Muscle layer of colon (tissue), 2 donors: ENCODE measurements at regions not wholly inside any gene's neighbourhood (a gene's known extent, or its start where the extent isn't known, plus 50 kb on each side); places are given as distances from the start of the nearest gene placed in this dataset.
"Not testable (repeated sequence)": the region's sequence is repeated elsewhere in the genome, so short reads cannot be mapped to it uniquely, and the experiment has no call there.

ENCODE experiments used
- H3K27ac ChIP-seq: one replicate; pipeline ENCODE4 v1.7.0; 2013; ENCODE audit warnings: low read depth, mild to moderate bottlenecking, low read length, moderate library complexity
- H3K27me3 ChIP-seq, 2 donors: one replicate each; pipeline ENCODE4 v1.7.0; 2013; ENCODE audit warnings: low read length in 2 of 2, mild to moderate bottlenecking in 2 of 2; ENCODE audit not compliant: insufficient read depth in 2 of 2, control insufficient read depth in 1 of 2
- H3K36me3 ChIP-seq: one replicate; pipeline ENCODE4 v1.7.0; 2013; ENCODE audit warnings: mild to moderate bottlenecking, low read length; ENCODE audit not compliant: insufficient read depth
- H3K4me1 ChIP-seq: one replicate; pipeline ENCODE4 v1.7.0; 2013; ENCODE audit warnings: mild to moderate bottlenecking, low read length; ENCODE audit not compliant: insufficient read depth
- H3K4me3 ChIP-seq, 2 donors: one replicate each; pipeline ENCODE4 v1.7.0; 2013; ENCODE audit warnings: low read length in 2 of 2, low read depth in 1 of 2, mild to moderate bottlenecking in 1 of 2, moderate library complexity in 1 of 2
- H3K9ac ChIP-seq: one replicate; pipeline ENCODE4 v1.7.0; 2013; ENCODE audit warnings: low read length
- H3K9me3 ChIP-seq: one replicate; pipeline ENCODE4 v1.7.0; 2013; ENCODE audit warnings: mild to moderate bottlenecking, low read length
- donor health status: abdominal sarcoma.
- donor health status: Adenocarcinoma of cecum.

- no peak overlapping the region for H3K4me3 ChIP-seq
- H3K27me3 ChIP-seq: no peaks in the 10 kb centered on the region
These were observed 1037.8 kb downstream of the TMEM121 start for GRCh38 chr14:106564058-106564643.

GRCh38 chr14:106578481-106578880 is 1052.1 kb downstream of the TMEM121 start:
- Histone ChIP-seq H3K9me3 (no peaks in the 10 kb centered on the region), H3K27me3 (no peaks in the 10 kb centered on the region), H3K27ac (no peak overlapping the region), H3K4me3 (no peak overlapping the region), H3K36me3 (no peaks in the 10 kb centered on the region), H3K9ac (no peak overlapping the region), H3K4me1 (no peaks in the 10 kb centered on the region)

More at GRCh38 chr14:106564058-106564643, 1037.8 kb downstream of the TMEM121 start:
- H3K4me1 ChIP-seq: no peaks in the 10 kb centered on the region
- H3K27ac ChIP-seq: no peak overlapping the region
- no peak overlapping the region for H3K9ac ChIP-seq
- H3K9me3 ChIP-seq: no peaks in the 10 kb centered on the region
- H3K36me3 ChIP-seq: no peaks in the 10 kb centered on the region

- no peak overlapping the region for H3K27ac ChIP-seq
- H3K27me3 ChIP-seq: no peaks in the 10 kb centered on the region
These were observed 1052.7 kb downstream of the TMEM121 start for GRCh38 chr14:106579084-106579483.

GRCh38 chr14:106585692-106586091 is 1059.3 kb downstream of the TMEM121 start:
- Histone ChIP-seq H3K36me3 (no peaks in the 10 kb centered on the region), H3K4me1 (no peaks in the 10 kb centered on the region), H3K4me3 (no peak overlapping the region), H3K27ac (no peak overlapping the region), H3K9me3 (no peaks in the 10 kb centered on the region), H3K27me3 (no peaks in the 10 kb centered on the region), H3K9ac (no peak overlapping the region)

More at GRCh38 chr14:106579084-106579483, 1052.7 kb downstream of the TMEM121 start:
- Histone ChIP-seq H3K4me1 (no peaks in the 10 kb centered on the region), H3K9ac (no peak overlapping the region), H3K36me3 (no peaks in the 10 kb centered on the region), H3K4me3 (no peak overlapping the region), H3K9me3 (no peaks in the 10 kb centered on the region)

GRCh38 chr14:106586098-106586704 is 1059.8 kb downstream of the TMEM121 start:
- Histone ChIP-seq H3K27me3 (no peaks in the 10 kb centered on the region), H3K27ac (no peak overlapping the region), H3K9ac (no peak overlapping the region), H3K9me3 (no peaks in the 10 kb centered on the region), H3K36me3 (no peaks in the 10 kb centered on the region), H3K4me3 (no peak overlapping the region), H3K4me1 (no peaks in the 10 kb centered on the region)

GRCh38 chr14:106591539-106591938 is 1065.2 kb downstream of the TMEM121 start:
- not testable (repeated sequence) for H3K36me3 ChIP-seq, H3K9ac ChIP-seq, H3K27me3 ChIP-seq, H3K4me1 ChIP-seq, H3K27ac ChIP-seq, H3K4me3 ChIP-seq, H3K9me3 ChIP-seq

GRCh38 chr14:106592115-106592852 is 1065.9 kb downstream of the TMEM121 start:
- not testable (repeated sequence) for H3K4me1 ChIP-seq, H3K9ac ChIP-seq, H3K36me3 ChIP-seq, H3K4me3 ChIP-seq, H3K27me3 ChIP-seq, H3K9me3 ChIP-seq, H3K27ac ChIP-seq

GRCh38 chr14:106599209-106599608 is 1072.8 kb downstream of the TMEM121 start:
- no peaks in the 10 kb centered on the region for H3K9me3 ChIP-seq
- H3K4me1 ChIP-seq: no peaks in the 10 kb centered on the region
- H3K27me3 ChIP-seq: no peaks in the 10 kb centered on the region
- H3K9ac ChIP-seq: no peak overlapping the region
- H3K27ac ChIP-seq: no peak overlapping the region
- no peak overlapping the region for H3K4me3 ChIP-seq
- no peaks in the 10 kb centered on the region for H3K36me3 ChIP-seq

GRCh38 chr14:106605548-106606448 is 1079.4 kb downstream of the TMEM121 start:
- Histone ChIP-seq H3K27me3 (no peaks in the 10 kb centered on the region), H3K4me1 (no peaks in the 10 kb centered on the region)

GRCh38 chr14:106606936-106607335 is 1080.6 kb downstream of the TMEM121 start:
- no peaks in the 10 kb centered on the region for H3K36me3 ChIP-seq
- H3K27me3 ChIP-seq: no peaks in the 10 kb centered on the region
- no peak overlapping the region for H3K27ac ChIP-seq
- no peak overlapping the region for H3K4me3 ChIP-seq
- H3K4me1 ChIP-seq: no peaks in the 10 kb centered on the region
- no peaks in the 10 kb centered on the region for H3K9me3 ChIP-seq
- H3K9ac ChIP-seq: no peak overlapping the region

More at GRCh38 chr14:106605548-106606448, 1079.4 kb downstream of the TMEM121 start:
- Histone ChIP-seq H3K36me3 (no peaks in the 10 kb centered on the region), H3K9ac (no peak overlapping the region), H3K4me3 (no peak overlapping the region), H3K27ac (no peak overlapping the region), H3K9me3 (no peaks in the 10 kb centered on the region)

- no peaks in the 10 kb centered on the region for H3K9me3 ChIP-seq
- no peak overlapping the region for H3K4me3 ChIP-seq
- no peak overlapping the region for H3K27ac ChIP-seq
- no peaks in the 10 kb centered on the region for H3K36me3 ChIP-seq
- H3K9ac ChIP-seq: no peak overlapping the region
- no peaks in the 10 kb centered on the region for H3K27me3 ChIP-seq
- H3K4me1 ChIP-seq: no peaks in the 10 kb centered on the region
These were observed 1084.3 kb downstream of the TMEM121 start for GRCh38 chr14:106610691-106611090.
